Dendritic cell treated with granulocyte-macrophage colony-stimulating factor and Interleukin-4, amounts not matched to agents 40 ng/mL and 50 ng/mL, for 4 days (primary cell): ENCODE measurements at regions not wholly inside any gene's neighbourhood (a gene's known extent, or its start where the extent isn't known, plus 50 kb on each side); places are given as distances from the start of the nearest gene placed in this dataset.
"Not testable (repeated sequence)": the region's sequence is repeated elsewhere in the genome, so short reads cannot be mapped to it uniquely, and the experiment has no call there.

Source experiments
- H3K27ac Mint-ChIP-seq: one replicate; pipeline ENCODE4 v1.8.0; 2022; ENCODE audit warnings: mild to moderate bottlenecking, mixed read lengths
- H3K27me3 Mint-ChIP-seq: one replicate; pipeline ENCODE4 v1.8.0; 2022; ENCODE audit warnings: mild to moderate bottlenecking, mixed read lengths
- H3K36me3 Mint-ChIP-seq: one replicate; pipeline ENCODE4 v1.8.0; 2022; ENCODE audit warnings: low read depth, mixed read lengths
- H3K4me1 Mint-ChIP-seq: one replicate; pipeline ENCODE4 v1.8.0; 2022; ENCODE audit warnings: low read depth, mixed read lengths
- H3K4me3 Mint-ChIP-seq: one replicate; pipeline ENCODE4 v1.8.0; 2022; ENCODE audit warnings: mild to moderate bottlenecking, moderate library complexity, mixed read lengths
- H3K9me3 Mint-ChIP-seq: one replicate; pipeline ENCODE4 v1.8.0; 2022; ENCODE audit warnings: mixed read lengths
- intact Hi-C: fragments of 100-400 bp; cut with micrococcal nuclease; formaldehyde crosslinking; loops from one replicate; pipeline ENCODE4 v1.15.0; 2022

DNA sequence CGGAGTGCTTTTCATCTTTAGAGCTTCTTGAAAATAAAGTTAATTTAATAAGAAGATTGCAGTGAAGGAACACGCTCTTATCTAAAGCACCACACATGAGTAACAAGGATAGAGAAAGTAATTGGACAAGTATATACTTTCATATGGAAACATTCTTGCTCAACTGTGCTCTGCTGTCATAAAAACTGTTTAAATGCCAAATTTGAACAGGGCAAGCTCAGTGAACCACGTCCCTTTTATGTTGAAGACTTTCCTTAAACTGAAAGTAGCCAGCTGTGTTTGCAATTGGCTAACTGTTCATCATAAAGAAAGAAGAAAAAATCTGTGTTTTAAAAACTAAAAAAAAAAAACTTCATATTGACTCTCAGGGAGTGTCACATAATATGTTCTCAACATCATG is 1610.7 kb upstream of the C9orf72 start:
- Mint-ChIP-seq H3K4me3 (no peak overlapping the region), H3K36me3 (no peaks in the 10 kb centered on the region), H3K27me3 (no peaks in the 10 kb centered on the region), H3K9me3 (no peaks in the 10 kb centered on the region), H3K4me1 (no peaks in the 10 kb centered on the region), H3K27ac (no peak overlapping the region)
- intact Hi-C loops = no loop called here

DNA sequence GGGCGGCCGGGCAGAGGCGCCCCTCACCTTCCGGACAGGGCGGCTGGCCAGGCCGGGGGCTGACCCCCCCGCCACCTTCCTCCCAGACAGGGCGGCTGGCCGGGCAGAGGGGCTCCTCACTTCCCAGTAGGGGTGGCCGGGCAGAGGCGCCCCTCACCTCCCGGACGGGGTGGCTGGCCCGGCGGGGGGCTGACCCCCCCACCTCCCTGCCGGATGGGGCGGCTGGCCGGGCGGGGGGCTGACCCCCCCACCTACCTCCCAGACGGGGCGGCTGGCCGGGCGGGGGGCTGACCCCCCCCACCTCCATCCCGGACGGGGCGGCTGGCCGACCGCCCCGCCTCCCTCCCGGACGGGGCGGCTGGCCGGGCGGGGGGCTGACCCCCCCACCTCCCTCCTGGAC is 1615.5 kb upstream of the C9orf72 start:
- H3K27me3 Mint-ChIP-seq, H3K36me3 Mint-ChIP-seq, H3K4me1 Mint-ChIP-seq, H3K9me3 Mint-ChIP-seq, H3K27ac Mint-ChIP-seq, intact Hi-C loops, H3K4me3 Mint-ChIP-seq: not testable (repeated sequence)

DNA sequence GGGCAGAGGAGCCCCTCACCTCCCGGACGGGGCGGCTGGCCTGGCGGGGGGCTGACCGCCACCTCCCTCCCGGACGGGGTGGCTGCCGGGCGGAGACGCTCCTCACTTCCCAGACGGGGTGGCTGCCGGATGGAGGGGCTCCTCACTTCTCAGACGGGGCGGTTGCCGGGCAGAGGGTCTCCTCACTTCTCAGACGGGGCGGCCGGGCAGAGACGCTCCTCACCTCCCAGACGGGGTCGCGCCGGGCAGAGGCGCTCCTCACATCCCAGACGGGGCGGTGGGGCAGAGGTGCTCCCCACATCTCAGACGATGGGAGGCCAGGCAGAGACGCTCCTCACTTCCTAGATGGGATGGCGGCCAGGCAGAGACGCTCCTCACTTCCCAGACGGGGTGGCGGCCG is 1615.9 kb upstream of the C9orf72 start:
- H3K4me3 Mint-ChIP-seq, H3K36me3 Mint-ChIP-seq, H3K9me3 Mint-ChIP-seq, intact Hi-C loops, H3K27ac Mint-ChIP-seq, H3K27me3 Mint-ChIP-seq, H3K4me1 Mint-ChIP-seq: not testable (repeated sequence)

DNA sequence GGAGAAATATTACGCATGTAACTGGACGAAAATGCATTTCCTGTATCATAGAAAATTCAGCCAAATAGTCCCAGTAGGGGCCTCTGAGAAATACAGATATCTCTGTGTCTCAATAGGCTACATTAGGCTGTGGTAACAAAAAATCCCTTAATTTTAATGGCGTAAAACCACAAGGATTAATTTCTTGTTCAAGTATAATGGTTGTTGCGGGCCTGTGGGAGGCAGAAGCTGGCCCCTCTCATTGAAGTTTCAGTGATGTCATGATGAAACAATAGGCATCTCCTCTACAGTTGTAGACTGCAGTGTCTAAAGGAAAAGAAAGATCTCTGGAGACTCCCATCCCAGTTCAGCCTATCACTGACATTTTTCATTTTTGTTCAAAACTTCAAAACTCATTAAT is 1625.6 kb upstream of the C9orf72 start:
- no peaks in the 10 kb centered on the region for H3K4me1 Mint-ChIP-seq
- no peaks in the 10 kb centered on the region for H3K27me3 Mint-ChIP-seq
- intact Hi-C loops = no loop called here
- H3K36me3 Mint-ChIP-seq = no peaks in the 10 kb centered on the region
- no peak overlapping the region for H3K4me3 Mint-ChIP-seq
- H3K27ac Mint-ChIP-seq = no peak overlapping the region
- H3K9me3 Mint-ChIP-seq = no peaks in the 10 kb centered on the region

- no peak overlapping the region for H3K4me3 Mint-ChIP-seq
These were observed 1626.7 kb upstream of the C9orf72 start for GRCh38 chr9:29199975-29200374.

DNA sequence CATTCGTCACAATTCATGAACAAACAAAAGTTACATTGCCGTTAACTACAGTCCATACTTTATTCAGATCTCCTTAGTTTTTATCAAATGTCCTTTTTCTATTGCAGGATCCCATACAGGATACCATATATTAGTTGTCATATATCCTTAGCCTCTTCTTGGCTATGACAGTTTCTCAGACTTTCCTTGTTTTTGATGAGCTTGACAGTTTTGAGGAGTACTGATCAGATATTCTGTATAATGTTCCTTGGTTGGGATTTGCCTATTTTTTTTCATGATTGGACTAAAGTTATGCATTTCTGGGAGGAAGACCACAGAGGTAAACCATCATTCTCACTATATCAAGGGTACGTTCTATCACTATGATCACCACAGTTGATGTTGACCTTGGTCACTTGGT is 1627.4 kb upstream of the C9orf72 start:
- intact Hi-C loops = no loop called here
- Mint-ChIP-seq H3K27ac (no peak overlapping the region), H3K36me3 (no peaks in the 10 kb centered on the region), H3K27me3 (no peaks in the 10 kb centered on the region), H3K4me1 (no peaks in the 10 kb centered on the region), H3K9me3 (no peaks in the 10 kb centered on the region), H3K4me3 (no peak overlapping the region)

More at GRCh38 chr9:29199975-29200374, 1626.7 kb upstream of the C9orf72 start:
- Mint-ChIP-seq H3K36me3 (no peaks in the 10 kb centered on the region), H3K4me1 (no peaks in the 10 kb centered on the region), H3K27me3 (no peaks in the 10 kb centered on the region), H3K9me3 (no peaks in the 10 kb centered on the region), H3K27ac (no peak overlapping the region)
- intact Hi-C loops = no loop called here

GRCh38 chr9:29203244-29203930 is 1630.1 kb upstream of the C9orf72 start:
- Mint-ChIP-seq H3K27me3 (no peaks in the 10 kb centered on the region), H3K36me3 (no peaks in the 10 kb centered on the region), H3K4me1 (no peaks in the 10 kb centered on the region), H3K9me3 (no peaks in the 10 kb centered on the region), H3K27ac (no peak overlapping the region), H3K4me3 (no peak overlapping the region)
- intact Hi-C loops = no loop called here

DNA sequence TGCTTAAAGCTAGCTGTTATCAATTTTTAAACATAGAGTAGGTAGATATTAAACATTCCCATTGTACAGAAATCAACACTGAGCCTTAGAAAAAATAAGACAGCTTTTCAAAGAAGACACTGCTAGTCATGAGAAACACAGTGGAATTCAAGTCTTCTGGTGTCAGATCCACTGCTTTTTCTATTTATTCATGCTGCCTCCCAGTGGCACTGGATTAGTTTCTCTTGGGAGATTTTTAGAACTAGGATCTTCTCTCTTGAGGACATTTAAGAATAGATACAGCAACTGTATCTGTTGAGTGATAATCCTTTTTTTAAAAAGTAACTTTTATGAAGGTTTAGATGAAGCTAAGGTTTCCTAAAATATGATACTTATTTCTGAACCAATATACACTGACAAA is 1635.4 kb upstream of the C9orf72 start:
- Mint-ChIP-seq H3K27ac (no peak overlapping the region), H3K4me1 (peaks cover 18% of the 10 kb centered on the region), H3K27me3 (peaks cover 33% of the 10 kb centered on the region), H3K9me3 (no peaks in the 10 kb centered on the region), H3K36me3 (no peaks in the 10 kb centered on the region), H3K4me3 (no peak overlapping the region)
- intact Hi-C loops = no loop called here

DNA sequence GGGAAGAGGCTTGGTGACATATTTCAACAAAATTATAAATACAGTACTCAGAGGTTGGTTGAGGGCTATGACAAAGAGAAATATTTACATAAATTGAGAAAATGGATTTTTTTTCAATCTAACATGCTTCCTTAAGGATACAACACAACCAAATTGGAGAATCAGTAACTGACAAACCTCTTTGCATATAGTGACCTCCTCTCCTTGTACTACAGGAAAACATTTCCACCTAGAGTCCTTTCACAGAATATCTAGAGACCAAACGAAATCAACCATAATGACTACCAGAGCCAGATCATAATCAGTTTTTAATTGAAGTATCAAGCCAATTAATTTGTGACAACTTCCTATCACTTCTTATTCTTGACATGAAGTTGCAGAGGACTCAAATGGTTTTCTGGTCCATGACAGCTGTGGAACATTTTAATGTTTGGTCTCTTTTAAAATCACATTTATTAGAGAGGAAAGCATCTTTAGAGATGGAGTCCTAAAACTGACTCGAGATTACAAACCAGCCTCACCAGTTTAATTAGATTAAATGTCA is 1636.5 kb upstream of the C9orf72 start:
- no peaks in the 10 kb centered on the region for H3K36me3 Mint-ChIP-seq
- peaks cover 44% of the 10 kb centered on the region for H3K27me3 Mint-ChIP-seq
- H3K4me1 Mint-ChIP-seq = peaks cover 21% of the 10 kb centered on the region
- no peak overlapping the region for H3K4me3 Mint-ChIP-seq
- intact Hi-C loops = no loop called here
- no peak overlapping the region for H3K27ac Mint-ChIP-seq
- no peaks in the 10 kb centered on the region for H3K9me3 Mint-ChIP-seq

GRCh38 chr9:29211003-29211579 is 1637.8 kb upstream of the C9orf72 start:
- Mint-ChIP-seq H3K27me3 (peaks cover 56% of the 10 kb centered on the region), H3K9me3 (no peaks in the 10 kb centered on the region), H3K27ac (no peak overlapping the region), H3K36me3 (no peaks in the 10 kb centered on the region), H3K4me1 (peaks cover 21% of the 10 kb centered on the region), H3K4me3 (no peak overlapping the region)
- intact Hi-C loops = no loop called here

DNA sequence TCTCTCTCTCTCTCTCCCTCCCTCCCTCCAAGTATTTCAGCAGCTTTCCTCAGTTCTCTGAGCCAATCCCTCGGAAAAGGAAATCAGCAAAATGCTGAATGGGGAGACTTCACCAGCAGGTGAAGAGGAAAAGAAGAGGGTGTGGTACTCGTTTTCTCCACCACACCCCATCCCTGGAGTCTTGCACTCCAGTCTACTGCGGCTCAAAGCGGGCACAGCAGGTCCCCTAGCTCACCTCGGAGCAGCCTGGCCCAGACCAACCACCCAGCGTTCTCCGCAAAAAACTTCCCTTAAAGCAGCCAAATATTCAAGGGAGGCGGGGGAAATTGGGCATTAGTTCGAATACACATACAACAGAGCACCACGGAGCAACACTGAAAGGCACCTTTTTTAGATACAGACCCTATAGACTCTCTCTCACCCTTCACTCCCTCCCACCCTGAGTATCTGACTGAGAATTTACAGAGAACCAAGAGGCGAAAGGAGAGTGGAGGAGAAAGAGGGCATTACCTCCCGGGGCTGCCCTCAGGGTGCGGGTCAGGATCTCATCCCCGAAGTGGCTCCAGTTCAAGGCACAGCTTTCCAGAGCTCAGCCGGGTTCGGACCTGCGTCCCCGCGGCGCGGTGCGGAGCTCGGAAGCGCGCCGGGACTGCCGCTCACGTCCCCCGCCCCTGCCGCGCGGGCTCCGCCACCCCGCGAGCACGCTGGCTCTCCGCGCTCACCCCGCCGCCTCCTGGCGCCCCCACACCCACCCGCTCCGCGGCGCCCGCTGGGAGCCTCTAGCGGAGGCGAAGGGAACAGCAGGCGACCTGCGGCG is 1638.5 kb upstream of the C9orf72 start:
- Mint-ChIP-seq H3K27ac (no peak overlapping the region), H3K27me3 (peaks cover 62% of the 10 kb centered on the region), H3K36me3 (no peaks in the 10 kb centered on the region), H3K4me3 (no peak overlapping the region), H3K9me3 (no peaks in the 10 kb centered on the region), H3K4me1 (peaks cover 21% of the 10 kb centered on the region)
- intact Hi-C loops = no loop called here

DNA sequence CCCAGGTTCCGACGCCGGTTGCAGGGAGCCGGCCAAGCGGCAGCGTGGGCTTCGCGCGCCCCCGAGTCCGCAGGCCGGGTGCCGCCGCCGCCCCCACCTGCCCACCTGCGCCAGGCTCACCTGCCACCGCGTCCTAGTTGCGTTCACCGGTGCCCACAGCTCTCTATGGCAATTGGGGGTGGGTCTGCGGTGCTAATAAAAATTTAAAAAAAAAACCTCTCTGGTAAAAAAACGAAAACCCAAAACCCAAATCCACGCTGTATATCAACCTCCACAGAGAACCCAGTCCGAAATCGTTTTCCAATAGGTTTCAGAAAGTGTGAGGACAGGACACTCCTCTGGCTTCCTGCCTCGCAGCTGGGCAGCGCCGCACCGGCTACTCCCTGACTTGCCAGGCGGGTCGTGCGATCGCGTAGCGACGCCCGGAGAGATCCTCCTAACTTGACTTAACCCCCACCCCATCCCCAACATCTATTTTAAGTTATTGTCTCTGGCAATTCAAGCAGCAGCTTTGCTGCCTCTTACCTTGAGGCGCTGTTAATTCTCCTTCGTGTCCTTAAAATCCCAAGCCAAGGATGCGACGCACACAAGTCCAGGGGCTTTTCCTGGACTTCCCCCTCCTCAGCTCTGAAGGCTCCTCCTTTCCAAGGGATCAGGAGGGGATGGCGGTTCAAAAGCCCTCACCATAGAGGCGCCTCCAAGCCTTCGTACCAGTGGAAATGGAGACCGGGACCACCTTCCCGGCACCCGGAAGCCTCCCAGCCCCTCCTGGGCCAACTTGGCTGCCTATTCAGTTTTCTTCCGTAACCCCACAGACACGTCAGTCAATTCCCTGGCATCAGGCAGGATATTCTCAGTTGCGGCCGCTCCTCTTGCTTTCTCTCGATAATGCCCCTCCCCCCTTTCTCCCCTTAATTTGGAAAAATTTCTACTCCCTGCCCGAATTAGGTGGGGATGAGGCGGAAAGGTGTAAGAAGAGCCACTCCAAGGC is 1639.4 kb upstream of the C9orf72 start:
- intact Hi-C loops = no loop called here
- Mint-ChIP-seq H3K4me3 (no peak overlapping the region), H3K27ac (no peak overlapping the region), H3K36me3 (no peaks in the 10 kb centered on the region), H3K9me3 (no peaks in the 10 kb centered on the region), H3K27me3 (peaks cover 64% of the 10 kb centered on the region), H3K4me1 (peaks cover 21% of the 10 kb centered on the region)

DNA sequence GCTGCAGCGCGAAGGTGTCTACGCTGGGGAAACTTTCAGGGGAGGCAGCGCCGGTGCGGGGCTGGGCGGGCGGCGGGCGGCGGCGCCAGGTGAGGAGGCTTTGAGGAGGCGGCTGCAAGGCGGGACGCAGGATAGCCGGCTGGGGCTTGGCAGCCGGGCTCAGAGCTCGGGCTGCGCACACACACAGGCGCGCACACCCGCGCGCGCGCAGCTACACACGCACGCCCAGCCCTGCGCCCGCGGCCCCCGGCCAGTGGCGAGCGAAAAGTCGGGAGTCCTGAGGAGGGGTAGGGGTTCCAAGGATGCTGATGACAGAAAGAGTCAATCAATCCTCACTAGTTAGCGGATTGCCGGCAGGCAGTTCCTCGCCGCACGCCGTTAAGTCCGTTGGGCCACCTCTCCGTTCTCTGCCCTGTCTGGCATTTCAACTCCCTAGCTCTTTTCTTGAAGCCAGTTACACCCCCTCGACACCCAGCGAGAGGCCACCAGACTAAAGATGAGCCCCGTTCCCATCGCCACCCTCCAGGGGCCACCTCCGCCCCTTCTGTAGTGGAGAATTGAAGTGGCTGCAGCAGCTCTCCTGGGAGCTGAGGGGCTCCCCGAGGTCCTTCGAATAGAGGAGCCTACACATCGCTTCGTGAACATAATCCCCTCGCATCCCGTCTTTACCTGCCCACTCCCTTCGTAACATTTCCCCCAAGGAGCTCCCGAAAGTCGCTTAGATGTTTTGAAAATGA is 1640.3 kb upstream of the C9orf72 start, which contains the start of gene LINGO2:
LINGO2 (minus strand) TSS at position 185 of the 737 bp plus-strand sequence.
- intact Hi-C loops = no loop called here
- peaks cover 65% of the 10 kb centered on the region for H3K27me3 Mint-ChIP-seq

More for the DNA sequence above, 1640.3 kb upstream of the C9orf72 start, which contains the start of gene LINGO2:
- H3K4me1 Mint-ChIP-seq = peaks cover 21% of the 10 kb centered on the region
- H3K36me3 Mint-ChIP-seq = no peaks in the 10 kb centered on the region
- H3K4me3 Mint-ChIP-seq = no peak within 1 kb of the TSS
- H3K27ac Mint-ChIP-seq = no peak within 1 kb of the TSS
- no peaks in the 10 kb centered on the region for H3K9me3 Mint-ChIP-seq
